GF-D8 (cell line): ENCODE measurements at regions not wholly inside any gene's neighbourhood (a gene's known extent, or its start where the extent isn't known, plus 50 kb on each side); places are given as distances from the start of the nearest gene placed in this dataset.
"Not testable (repeated sequence)": the region's sequence is repeated elsewhere in the genome, so short reads cannot be mapped to it uniquely, and the experiment has no call there.

ENCODE experiments used
- DNase-seq: peaks from one replicate; lab custom pipeline; 2025; lab: John Stamatoyannopoulos, UW

- not testable (repeated sequence) for DNase-seq
These were observed 63.4 kb upstream of the DDHD1 start for GRCh38 chr14:53216478-53216877.

GRCh38 chr14:53215101-53215500 lies 62.0 kb upstream of the DDHD1 start:
- DNase-seq = no peak

- DNase-seq = no peak
These were observed 61.3 kb upstream of the DDHD1 start for GRCh38 chr14:53214384-53214783.

GRCh38 chr14:53213761-53214160 lies 60.6 kb upstream of the DDHD1 start:
- DNase-seq = no peak

- DNase-seq = peak; percentile 10
These were observed 56.2 kb upstream of the DDHD1 start for GRCh38 chr14:53209370-53209769.
